ENCODE measurements at regions not wholly inside any gene's neighbourhood (a gene's known extent, or its start where the extent isn't known, plus 50 kb on each side); places are given as distances from the start of the nearest gene placed in this dataset.
A peak's percentile ranks its signal among the peaks of the same experiment; 100 is the strongest.

DNA sequence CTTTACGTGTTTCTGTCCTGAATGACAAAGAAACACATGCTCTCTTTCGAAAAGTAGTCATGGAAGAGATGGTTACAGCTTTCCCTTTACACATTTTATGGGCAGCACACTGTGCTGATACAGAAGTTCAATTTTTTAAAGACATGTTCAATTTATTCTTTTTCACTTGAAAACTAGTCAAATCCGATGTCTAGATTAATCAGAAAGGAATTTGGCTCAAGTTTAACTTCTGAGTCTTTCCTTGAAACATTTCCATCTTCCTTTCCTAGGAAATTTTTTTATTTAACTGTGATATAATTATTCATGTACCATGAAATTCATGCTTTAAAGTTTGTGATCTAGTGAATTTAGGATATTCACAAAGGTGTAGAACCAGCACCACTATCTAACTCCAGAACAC is 360.1 kb downstream of the TNS3 start:
- no peak for DNase-seq

DNA sequence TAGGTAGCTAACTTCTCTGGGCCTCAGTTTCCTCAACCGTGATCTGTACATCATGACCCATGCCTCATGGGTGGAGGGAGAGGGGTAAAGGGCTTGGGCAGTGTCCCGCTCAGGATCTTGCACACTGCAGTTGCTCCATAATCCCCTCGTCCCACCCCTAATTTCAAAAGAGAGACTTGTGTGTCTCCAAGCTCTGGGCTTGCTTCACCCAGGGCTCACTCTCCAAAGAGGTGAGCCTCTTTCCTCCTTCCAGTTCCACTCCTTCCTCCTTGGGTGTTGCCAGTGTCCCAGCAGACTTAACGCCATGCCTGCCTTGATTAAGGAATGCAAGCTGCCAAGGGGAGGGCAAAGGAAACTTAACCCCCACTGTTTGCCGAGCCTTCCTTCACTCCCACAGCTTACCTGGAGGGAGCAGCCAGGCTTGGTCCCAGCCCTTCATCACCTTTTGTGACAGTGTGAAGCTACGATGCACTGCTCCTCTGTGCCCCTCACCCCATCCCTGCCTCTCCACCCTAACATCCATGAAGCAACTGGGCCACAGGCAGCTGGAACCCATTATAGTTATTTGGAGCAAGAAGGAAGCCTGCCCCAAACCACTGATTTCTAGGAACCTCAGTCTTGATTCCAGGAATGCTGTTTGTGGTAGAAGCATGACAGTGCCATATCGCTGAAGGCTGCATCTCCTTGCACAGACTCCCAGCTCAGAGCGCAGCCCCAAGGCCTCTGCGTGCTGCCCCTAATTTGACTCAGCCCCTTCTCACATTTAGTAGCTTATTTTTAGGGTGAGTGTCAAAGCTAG is 363.3 kb downstream of the TNS3 start:
- no peak for DNase-seq

DNA sequence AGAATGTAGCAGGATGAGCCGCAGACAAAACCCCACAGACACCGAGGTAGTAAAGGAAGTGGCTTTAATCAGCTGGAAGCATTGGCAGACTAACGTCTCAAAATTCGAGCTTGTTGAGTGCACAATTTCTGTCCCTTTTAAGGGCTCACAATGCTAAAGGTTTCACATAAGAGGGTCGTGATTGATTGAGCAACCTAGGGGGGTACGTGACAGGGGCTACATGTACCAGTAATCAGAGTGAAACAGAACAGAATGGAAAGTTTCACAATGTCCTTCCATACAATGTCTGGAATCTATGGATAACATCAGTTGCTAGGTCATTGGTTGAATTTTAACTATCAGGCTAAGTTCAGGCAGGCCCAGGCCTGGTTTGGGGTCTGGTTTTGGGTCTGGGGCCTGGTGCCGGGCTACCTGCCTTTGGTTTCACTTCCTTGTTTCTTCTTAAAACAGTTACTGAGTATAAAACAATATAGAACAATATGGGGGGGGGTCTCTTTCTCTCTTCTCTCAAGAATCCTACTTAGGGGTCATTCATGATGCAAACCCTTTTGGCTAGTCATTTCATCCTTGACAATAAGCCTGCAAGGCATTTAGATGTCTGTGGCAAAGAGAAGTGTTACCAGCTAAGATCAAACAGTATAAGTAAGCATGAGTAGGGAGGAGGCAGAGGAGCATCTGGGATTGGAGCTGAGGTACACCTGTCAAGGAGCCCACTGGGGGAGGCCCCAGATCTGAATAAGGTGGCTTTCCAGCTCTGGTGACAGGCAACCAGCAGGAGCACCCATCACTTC is 364.1 kb downstream of the TNS3 start:
- no peak for DNase-seq

DNA sequence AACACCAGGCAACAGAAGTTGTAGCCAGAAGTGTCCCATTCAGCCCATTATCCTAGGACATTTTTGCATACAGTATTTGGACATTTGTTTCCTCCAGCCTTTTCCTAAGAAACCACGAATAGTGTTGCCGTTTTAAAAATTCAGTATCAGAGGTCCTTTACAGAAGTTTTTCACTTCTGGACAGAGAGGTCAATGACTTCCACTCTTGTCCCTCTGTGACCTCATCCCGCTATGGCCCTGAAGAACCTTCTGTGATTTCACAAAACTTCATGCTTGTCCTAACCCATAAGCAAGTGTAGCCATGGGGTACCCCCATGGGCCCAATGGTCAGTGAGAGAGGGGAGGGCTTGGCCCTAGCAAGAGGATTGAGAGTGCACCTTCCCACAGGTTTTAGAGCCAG is 364.8 kb downstream of the TNS3 start:
- no peak for DNase-seq

DNA sequence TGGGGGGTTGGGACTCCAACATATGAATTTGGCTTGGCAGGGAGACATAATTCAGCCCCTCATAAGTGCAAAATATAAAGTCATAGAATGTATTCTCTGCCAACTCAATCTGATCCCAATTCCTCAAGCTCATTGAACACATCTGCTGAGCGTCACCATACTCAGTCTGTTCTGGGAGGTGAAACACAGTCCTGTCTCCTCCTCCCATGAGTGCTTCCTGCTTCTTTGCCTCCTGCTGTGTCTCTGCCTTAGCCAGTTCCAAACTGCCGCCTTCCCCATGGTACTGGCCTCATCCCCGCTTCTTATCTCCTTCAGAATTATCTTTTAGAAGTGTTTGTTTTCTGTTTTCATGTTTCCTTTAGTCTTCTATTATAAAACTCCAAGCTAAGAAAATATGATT is 365.5 kb downstream of the TNS3 start:
- DNase-seq = no peak

DNA sequence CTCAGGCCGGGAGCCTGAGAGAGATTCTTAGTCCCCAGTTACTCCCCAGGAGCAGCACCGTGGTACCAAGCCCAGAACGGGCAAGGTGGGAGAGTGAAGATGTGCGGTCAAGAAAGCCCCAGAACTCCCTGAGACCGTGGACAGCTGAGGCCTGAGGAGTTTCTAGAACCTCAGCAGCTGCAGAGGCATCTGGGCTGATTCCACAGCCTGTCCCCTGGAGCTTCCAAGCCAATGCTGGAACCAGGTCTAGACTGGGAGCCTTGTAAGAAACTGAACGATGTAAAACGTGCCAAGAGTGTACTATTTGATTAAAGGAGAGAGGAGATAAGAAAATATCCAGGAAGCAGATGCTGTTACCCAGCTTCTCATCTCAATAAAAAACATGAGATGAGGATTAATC is 366.3 kb downstream of the TNS3 start:
- DNase-seq = no peak

DNA sequence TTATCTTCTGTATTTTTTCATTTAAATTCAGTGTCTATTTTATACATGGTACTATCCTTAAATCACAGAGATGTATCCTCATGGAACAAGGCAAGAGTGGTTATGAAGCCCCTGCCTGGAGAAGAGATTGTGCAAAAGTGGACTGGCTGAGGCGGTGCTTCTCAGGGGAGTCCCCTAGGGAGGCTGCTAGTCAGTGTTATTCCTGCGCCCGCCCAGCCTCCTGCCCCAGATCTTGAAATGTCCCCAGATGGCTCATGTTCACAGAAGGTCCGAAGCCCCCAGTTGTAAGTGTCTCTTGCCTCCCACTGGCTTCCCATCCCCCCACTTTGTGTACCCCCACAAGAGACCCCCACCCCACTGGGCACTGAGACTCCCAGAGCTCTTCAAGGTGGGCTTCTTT is 366.9 kb downstream of the TNS3 start:
- no peak for DNase-seq

DNA sequence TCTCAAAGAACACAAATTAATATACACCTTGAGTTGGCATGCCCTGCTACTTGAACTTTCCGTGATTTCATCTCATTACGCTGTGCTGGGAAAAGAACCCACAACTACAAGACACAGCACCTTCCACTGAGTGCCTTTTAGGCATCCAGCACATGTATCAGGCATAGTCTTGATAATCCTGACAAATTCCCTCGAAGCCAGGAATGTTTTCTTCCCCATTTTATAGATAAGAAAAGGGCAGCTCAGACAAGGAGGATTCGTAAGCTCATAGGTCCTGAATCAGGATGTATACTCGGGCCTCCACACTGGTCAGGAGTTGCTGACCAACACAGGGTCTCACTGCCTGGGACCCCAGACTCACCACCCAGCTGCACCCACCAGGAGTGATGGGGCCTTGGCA is 368.6 kb downstream of the TNS3 start:
- DNase-seq = no peak

DNA sequence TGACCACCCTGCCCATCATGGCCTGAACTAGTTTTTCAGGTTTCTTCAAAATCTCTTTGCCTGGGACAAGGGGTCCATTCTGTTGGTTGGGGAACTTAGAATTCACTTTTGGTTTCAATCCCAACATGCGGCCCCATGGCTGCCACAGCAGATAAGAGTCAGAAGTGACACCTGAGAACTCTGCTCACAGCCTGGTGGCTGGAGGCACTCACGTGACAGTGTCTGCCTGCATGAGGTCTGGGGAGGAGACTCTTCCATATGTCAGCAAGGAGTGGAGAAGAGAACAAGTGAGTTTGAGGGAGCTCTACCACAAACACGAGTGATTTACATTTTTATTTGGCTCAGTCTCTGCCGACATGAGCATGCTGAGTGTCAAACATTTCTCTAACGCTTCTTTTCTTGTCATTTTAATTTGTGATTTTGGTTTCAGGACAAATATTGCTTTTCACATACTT is 370.4 kb downstream of the TNS3 start:
- DNase-seq = no peak

DNA sequence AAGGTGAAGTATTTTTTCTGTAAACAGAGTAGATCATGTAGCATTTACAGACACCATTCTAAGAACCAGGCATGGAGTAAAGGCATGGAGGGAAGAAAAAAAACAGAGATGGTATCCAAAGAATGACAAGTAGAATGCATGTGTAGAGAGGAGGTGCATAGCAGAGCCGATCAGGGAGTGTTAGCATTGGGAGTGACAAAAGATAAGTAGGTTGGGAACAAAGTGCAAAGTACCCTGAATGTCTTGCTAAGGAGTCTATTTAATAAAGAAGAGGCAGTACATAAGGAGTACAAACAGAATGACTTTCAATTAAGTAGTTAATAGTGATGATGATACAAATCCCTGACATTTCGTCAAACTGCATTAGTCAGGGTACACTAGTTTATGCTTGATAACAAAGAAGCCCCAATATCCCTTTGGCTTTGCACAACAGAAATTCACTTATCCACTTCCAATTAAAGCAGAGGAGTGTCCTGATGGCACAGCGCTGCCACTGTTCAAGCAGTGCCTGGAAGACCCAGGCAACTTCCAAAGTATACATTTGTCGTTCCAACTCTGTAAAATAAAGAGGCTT is 371.5 kb downstream of the TNS3 start:
- DNase-seq = no peak

DNA sequence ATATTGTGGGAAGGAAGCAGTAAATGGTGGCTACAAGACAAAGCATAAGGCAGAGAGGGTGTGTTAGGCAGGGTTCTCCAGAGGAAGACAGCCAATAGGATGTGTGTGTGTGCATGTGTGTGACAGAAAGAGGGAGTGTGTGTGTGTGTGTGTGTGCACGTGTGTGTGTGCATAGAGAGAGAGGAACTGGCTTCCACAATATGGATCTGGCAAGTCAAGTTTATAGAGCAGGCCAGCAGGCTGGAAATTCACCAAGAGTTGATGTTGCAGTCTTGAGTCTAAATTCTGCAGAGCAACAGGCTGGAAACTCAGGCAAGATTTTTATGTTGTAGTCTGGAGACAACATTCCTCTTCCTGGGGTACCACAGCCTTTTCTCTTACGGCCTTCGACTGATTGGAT is 374.0 kb downstream of the TNS3 start:
- no peak for DNase-seq

DNA sequence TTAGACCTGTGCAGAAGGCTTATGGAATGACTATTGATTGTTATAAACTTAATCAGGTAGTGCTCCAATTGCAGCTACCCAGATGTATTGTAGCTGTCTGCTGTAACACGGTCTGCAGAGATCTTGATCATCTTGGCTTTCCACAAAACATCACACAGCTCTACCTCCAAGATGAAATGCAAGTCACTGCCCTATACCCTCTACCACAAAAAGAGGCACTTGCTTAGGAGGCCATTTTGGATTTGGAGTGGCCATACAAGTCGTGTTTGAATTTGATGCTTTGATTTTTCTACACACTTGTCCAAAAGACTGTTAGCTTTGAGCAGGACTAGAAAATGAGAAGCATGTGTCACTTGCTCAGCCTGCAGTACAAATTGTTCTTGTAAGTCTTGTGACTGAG is 377.2 kb downstream of the TNS3 start:
- DNase-seq = no peak

DNA sequence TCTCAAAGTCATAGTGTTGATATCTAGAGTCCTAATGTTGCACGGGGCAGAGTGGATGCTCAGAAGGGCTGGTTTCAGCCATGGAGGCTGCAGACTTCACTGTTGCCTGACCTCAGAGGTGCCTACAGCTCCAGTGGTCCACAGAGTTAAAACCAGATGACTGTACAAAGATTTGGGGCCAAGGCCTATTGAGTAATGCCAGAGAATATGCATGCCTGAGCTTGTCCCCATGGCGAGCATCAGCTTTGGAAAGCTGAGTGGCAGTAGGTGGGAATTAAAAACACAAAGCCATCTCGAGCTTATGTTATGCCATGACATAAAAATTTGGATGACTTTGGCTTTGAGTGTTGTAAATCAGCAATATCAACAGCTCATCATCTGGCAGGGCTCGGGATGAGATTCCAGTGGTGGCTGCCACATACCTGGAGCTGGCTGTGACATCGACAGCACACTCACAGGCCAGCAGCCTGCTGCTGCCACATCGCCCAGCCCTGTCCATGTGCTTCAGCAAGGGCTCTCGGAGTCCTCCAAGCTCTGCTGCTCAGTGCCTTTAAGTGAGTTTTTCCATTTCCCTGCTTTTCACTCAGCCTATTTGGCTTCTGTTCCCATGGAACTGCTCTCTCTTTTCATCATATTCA is 379.6 kb downstream of the TNS3 start:
- DNase-seq = no peak

DNA sequence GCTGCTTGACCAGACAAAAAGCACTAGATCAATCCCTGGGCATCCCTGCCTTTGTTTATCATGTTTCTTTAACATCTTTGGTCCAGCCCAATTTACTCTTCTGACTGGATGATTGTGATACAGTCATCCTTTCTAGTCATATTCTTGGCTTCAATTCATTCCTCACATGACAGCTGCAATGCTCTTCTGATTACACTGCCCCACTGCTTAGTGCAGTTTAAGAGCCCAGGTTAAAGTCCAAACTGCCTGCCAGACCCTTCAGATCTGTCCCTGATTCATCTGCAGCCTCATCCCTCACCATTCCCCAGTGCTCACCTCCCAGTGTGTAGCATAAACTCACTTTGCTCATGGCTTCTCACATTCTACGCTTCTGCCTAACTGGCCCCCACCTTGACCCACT is 383.8 kb downstream of the TNS3 start:
- no peak for DNase-seq

DNA sequence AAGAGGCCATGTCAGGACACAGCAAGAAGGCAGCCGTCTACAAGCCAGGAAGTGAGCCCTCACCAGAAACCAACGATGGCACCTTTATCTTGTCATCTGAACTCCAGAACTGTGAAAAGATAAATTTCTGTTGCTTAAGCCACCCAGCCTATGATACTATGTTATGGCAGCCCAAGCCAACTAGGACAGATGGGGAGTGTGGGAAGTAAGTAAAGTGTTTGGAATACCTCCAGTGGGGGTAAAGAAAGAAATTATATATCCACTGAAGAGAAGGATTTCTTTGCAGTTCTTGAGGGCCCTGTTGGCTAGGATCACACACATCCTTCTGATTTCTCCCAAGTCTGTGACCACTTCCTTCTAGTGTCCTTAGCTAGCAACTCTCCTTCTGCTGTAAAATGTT is 384.4 kb downstream of the TNS3 start:
- no peak for DNase-seq

DNA sequence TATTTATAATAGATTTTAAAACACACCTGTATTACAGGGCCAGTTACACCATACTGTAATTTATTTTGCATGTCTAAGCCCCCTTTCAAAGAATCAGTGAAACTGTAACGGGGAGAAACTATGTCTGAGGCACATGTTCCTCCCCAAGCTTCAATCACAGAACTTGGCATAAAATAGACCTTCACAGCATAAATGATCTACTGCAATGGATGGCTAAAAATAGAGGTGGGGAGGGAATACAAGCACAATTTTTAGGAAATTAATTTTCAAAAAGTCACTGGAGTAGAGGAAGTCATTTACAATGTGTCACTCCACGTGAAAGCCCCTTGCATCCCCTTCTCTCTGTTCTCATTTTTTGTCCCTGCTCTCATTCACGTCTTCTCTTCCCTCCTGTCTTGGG is 385.2 kb downstream of the TNS3 start:
- DNase-seq = no peak

DNA sequence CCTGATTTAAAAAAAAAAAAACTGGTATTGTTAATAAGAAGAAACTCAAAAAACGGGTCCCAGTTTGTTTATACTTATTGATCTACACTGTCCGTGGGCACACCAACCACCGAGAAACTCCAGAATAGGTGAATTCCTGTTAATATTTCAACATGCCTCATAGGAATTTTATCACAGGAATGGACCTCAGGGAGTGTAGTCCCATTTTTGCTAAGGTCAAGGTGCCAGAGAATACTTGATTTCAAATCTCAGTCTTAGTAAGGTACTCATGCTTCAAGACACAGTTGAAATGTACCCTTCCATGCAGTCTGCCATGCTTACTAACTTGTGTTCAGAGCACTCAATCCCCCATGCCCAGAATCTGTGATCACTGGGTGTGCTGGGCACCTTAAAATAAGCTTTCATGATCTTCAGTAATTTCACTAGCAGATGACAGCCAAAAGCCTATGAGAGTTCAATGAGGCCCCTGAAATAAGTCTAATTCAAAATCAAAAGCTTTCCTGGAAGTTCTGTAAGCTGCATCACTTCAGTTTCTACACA is 385.7 kb downstream of the TNS3 start:
- DNase-seq = no peak

DNA sequence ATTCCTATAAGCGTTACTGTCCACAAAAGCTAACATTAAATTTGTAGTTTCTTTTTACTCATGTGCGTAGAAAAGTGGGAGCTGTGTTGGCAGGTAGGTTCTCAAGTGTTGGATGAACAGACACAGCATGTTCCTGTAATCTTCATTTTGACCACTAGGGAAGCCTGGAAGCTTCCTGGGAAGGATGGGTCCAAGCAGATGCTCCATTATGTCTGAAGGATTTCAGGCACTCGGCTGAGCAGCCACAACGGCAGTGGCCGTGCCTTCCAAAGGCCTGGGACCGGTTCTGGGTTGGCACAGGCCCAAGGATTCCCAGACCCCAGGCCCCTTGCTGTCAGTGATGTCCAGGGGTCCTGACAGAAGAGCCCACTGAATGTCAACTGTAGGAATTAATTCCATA is 386.3 kb downstream of the TNS3 start:
- DNase-seq = no peak

DNA sequence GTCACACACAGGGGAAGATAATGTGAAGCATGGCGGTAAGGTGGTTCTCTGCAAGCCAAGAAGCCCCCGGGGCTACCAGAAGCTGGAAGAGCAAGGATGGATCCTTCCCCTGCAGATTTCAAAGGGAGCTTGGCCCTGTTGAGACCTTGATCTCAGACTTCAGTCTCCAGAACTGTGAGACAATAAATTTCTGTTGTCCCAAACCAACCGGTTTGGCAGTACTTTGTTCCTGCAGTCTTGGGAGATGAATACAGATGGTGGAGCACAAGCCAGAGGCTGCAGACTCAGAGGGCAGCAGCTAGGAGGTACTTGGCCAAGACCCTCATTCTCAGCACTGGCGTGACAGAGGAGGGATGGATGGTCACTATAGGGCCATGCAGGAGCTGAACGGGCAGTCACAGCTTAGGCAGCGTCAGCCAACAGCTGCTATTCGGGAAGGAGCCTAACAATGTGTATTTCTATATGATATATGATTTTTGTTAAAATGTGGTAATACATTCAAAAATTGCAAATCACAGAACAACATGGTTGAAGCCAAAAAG is 387.3 kb downstream of the TNS3 start:
- DNase-seq = no peak

DNA sequence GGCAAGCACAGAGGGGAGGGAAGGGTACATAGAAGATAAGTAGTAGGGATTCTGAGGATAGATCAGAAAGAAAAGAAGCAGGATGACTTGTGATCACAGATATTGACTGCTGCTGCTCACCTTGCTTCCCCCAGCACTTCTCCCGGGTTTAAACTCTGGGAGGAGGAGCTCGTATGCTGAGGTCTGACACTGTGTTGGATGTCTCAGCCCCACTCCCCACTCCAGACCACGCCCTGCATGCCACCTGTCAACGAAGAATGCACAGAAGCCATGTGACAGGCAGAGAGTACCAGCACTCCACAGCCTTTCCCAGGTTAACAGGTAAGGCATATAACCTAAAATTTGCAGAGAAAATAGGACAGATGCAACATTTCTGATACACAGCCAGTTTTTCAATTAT is 388.9 kb downstream of the TNS3 start:
- DNase-seq = no peak

DNA sequence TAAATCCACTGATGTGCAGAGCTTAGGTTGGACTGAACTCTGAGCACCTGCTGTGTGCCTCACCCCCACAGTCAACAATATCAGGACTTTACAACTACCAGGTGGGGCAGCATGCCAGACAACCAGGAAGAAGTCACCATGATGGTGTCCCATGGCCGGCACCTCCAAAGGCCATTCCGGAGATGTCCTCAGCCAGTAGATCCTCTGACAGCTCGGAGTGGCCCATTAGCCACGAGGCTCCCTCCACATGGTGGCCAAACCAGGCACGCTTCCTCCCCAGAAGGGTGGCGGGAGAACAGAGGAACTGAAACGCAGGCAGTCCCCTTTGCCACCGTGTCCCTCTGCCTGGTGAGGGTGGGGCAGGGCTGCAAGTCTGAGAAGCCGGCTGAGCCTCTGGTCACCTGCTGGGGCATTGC is 390.0 kb downstream of the TNS3 start:
- no peak for DNase-seq

DNA sequence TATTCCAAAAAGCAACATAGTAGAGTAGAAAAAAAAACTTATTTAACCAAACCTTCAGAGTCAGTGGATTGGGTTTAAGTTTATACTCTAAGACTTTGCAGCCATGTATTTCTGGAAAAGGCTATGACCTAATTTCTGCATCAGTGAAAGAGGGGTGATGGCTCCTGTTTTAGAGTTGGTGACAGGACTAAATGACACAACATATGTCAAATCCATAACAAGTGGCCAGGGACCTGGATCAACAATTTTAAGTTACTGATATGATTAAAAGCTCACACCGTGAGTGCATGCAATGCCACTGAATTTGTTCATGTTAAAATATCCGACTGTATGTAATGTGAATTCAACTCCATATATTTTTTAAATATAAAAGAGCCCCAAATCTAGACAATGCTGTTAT is 390.6 kb downstream of the TNS3 start:
- DNase-seq = no peak

DNA sequence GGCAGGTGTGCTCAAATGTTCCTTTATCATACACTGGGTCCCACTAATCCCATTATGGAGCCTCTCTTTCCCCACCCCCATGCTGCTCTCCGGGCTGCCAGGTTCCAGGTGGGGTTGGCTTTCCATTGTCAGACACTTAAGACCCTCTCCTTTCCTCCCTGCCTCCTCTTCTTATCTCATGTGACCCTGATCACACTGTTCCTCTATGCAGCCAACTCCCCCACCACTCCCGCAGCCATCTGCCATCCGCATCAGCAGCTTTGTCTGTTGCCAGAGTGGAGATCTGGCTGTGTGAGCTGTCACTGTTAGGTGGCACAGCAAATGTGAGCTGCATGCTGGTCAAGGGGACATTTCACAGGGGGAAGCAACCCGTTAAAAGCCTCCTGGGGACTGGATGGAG is 391.4 kb downstream of the TNS3 start:
- peak in 1 of 2 experiments; percentile 25 for DNase-seq

All from cerebellar nuclear complex (tissue), 1 donor.